MM.1S (cell line): ENCODE measurements at regions not wholly inside any gene's neighbourhood (a gene's known extent, or its start where the extent isn't known, plus 50 kb on each side); places are given as distances from the start of the nearest gene placed in this dataset.

Experiments used
- EZH2 ChIP-seq: fragments of 300-600 bp; sonication (generic); optimal IDR thresholded peaks from 2 replicates; pipeline ENCODE3; 2017; ENCODE audit warnings: low read depth, mild to moderate bottlenecking, antibody characterized with exemption, low read length, mixed read lengths
- EZH2phosphoT487 ChIP-seq: fragments of 300-600 bp; sonication (generic); IDR thresholded peaks from 2 replicates; pipeline ENCODE4 v1.6.1; 2018; ENCODE audit warnings: antibody characterized with exemption, low read length
- TF ChIP-seq, protein P1 (sequence below): fragments of 300-600 bp; sonication (generic); IDR thresholded peaks from 2 replicates; pipeline ENCODE4 v1.5.1; 2016; ENCODE audit warnings: antibody characterized with exemption, low read length, mixed read lengths

GRCh38 chr6:9628819-9629218 is 786.1 kb downstream of the TFAP2A start:
- TF ChIP-seq, protein P1, sequence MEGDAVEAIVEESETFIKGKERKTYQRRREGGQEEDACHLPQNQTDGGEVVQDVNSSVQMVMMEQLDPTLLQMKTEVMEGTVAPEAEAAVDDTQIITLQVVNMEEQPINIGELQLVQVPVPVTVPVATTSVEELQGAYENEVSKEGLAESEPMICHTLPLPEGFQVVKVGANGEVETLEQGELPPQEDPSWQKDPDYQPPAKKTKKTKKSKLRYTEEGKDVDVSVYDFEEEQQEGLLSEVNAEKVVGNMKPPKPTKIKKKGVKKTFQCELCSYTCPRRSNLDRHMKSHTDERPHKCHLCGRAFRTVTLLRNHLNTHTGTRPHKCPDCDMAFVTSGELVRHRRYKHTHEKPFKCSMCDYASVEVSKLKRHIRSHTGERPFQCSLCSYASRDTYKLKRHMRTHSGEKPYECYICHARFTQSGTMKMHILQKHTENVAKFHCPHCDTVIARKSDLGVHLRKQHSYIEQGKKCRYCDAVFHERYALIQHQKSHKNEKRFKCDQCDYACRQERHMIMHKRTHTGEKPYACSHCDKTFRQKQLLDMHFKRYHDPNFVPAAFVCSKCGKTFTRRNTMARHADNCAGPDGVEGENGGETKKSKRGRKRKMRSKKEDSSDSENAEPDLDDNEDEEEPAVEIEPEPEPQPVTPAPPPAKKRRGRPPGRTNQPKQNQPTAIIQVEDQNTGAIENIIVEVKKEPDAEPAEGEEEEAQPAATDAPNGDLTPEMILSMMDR, result no peak
- TF ChIP-seq EZH2 (no peak), EZH2phosphoT487 (no peak)
